ENCODE measurements at regions not wholly inside any gene's neighbourhood (a gene's known extent, or its start where the extent isn't known, plus 50 kb on each side); places are given as distances from the start of the nearest gene placed in this dataset.

GRCh38 chr15:37165395-37165794 lies 65.0 kb upstream of the MEIS2 start:
- Histone ChIP-seq H3K4me1 (ENCODE audit: insufficient read depth, low read length, severe bottlenecking) (no peaks in the 10 kb centered on the region), H3K36me3 (ENCODE audit: insufficient read depth, low read length) (no peaks in the 10 kb centered on the region), H4K20me1 (ENCODE audit: insufficient read depth, low read length) (no peaks in the 10 kb centered on the region), H2AFZ (ENCODE audit: low read length) (no peak overlapping the region), H3K27me3 (ENCODE audit: insufficient read depth, low read length) (no peaks in the 10 kb centered on the region), H3K9ac (ENCODE audit: low read length) (no peak overlapping the region), H3K9me3 (ENCODE audit: low read length) (no peaks in the 10 kb centered on the region), H3K79me2 (ENCODE audit: insufficient read depth, low read length) (no peaks in the 10 kb centered on the region), H3F3A (ENCODE audit: insufficient read depth, low read length) (no peaks in the 10 kb centered on the region), H3K27ac (ENCODE audit: low read depth, low read length, poor library complexity, severe bottlenecking) (no peak overlapping the region), H3K4me2 (ENCODE audit: low read length) (no peak overlapping the region), H3K9me2 (ENCODE audit: low read depth, low read length) (no peaks in the 10 kb centered on the region), H3K4me3 (ENCODE audit: low read depth, low read length, poor library complexity, severe bottlenecking) (no peak overlapping the region)
- TF ChIP-seq EZH2 (IDR thresholded peaks at IDR 0.05; ENCODE audit: borderline replicate concordance, low read length), result no peak
- TF ChIP-seq, protein P1, sequence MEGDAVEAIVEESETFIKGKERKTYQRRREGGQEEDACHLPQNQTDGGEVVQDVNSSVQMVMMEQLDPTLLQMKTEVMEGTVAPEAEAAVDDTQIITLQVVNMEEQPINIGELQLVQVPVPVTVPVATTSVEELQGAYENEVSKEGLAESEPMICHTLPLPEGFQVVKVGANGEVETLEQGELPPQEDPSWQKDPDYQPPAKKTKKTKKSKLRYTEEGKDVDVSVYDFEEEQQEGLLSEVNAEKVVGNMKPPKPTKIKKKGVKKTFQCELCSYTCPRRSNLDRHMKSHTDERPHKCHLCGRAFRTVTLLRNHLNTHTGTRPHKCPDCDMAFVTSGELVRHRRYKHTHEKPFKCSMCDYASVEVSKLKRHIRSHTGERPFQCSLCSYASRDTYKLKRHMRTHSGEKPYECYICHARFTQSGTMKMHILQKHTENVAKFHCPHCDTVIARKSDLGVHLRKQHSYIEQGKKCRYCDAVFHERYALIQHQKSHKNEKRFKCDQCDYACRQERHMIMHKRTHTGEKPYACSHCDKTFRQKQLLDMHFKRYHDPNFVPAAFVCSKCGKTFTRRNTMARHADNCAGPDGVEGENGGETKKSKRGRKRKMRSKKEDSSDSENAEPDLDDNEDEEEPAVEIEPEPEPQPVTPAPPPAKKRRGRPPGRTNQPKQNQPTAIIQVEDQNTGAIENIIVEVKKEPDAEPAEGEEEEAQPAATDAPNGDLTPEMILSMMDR (IDR thresholded peaks at IDR 0.05; ENCODE audit: low read length), result no peak

- Histone ChIP-seq H3K27ac (ENCODE audit: low read depth, low read length, poor library complexity, severe bottlenecking) (no peak overlapping the region), H3K9me3 (ENCODE audit: low read length) (no peaks in the 10 kb centered on the region), H3F3A (ENCODE audit: insufficient read depth, low read length) (no peaks in the 10 kb centered on the region), H3K9me2 (ENCODE audit: low read depth, low read length) (no peaks in the 10 kb centered on the region), H3K9ac (ENCODE audit: low read length) (no peak overlapping the region), H3K36me3 (ENCODE audit: insufficient read depth, low read length) (no peaks in the 10 kb centered on the region), H3K79me2 (ENCODE audit: insufficient read depth, low read length) (no peaks in the 10 kb centered on the region), H3K4me3 (ENCODE audit: low read depth, low read length, poor library complexity, severe bottlenecking) (no peak overlapping the region), H3K4me1 (ENCODE audit: insufficient read depth, low read length, severe bottlenecking) (no peaks in the 10 kb centered on the region), H2AFZ (ENCODE audit: low read length) (no peak overlapping the region), H3K27me3 (ENCODE audit: insufficient read depth, low read length) (no peaks in the 10 kb centered on the region), H4K20me1 (ENCODE audit: insufficient read depth, low read length) (no peaks in the 10 kb centered on the region), H3K4me2 (ENCODE audit: low read length) (no peak overlapping the region)
- TF ChIP-seq, protein P1 (IDR thresholded peaks at IDR 0.05; ENCODE audit: low read length), result no peak
- TF ChIP-seq EZH2 (IDR thresholded peaks at IDR 0.05; ENCODE audit: borderline replicate concordance, low read length), result no peak
These were observed 66.1 kb upstream of the MEIS2 start for GRCh38 chr15:37166402-37166801.

GRCh38 chr15:37181339-37181738 lies 81.0 kb upstream of the MEIS2 start:
- Histone ChIP-seq H3K9me3 (ENCODE audit: low read length) (no peaks in the 10 kb centered on the region; the same call in 1 of the 2 replicates), H3K4me3 (ENCODE audit: low read depth, low read length, poor library complexity, severe bottlenecking) (no peak overlapping the region), H3K4me2 (ENCODE audit: low read length) (no peak overlapping the region), H2AFZ (ENCODE audit: low read length) (no peak overlapping the region), H3K79me2 (ENCODE audit: insufficient read depth, low read length) (no peaks in the 10 kb centered on the region), H3K27ac (ENCODE audit: low read depth, low read length, poor library complexity, severe bottlenecking) (no peak overlapping the region), H3K36me3 (ENCODE audit: insufficient read depth, low read length) (no peaks in the 10 kb centered on the region), H3K4me1 (ENCODE audit: insufficient read depth, low read length, severe bottlenecking) (no peaks in the 10 kb centered on the region), H4K20me1 (ENCODE audit: insufficient read depth, low read length) (no peaks in the 10 kb centered on the region), H3F3A (ENCODE audit: insufficient read depth, low read length) (no peaks in the 10 kb centered on the region), H3K9me2 (ENCODE audit: low read depth, low read length) (no peaks in the 10 kb centered on the region), H3K27me3 (ENCODE audit: insufficient read depth, low read length) (no peaks in the 10 kb centered on the region), H3K9ac (ENCODE audit: low read length) (no peak overlapping the region)
- TF ChIP-seq, protein P1 (IDR thresholded peaks at IDR 0.05; ENCODE audit: low read length), result no peak
- no peak for TF ChIP-seq EZH2 (IDR thresholded peaks at IDR 0.05; ENCODE audit: borderline replicate concordance, low read length)
